Activated CD4-positive, alpha-beta T cell treated with anti-CD3 and anti-CD28 coated beads, Interleukin-2, amount 50 U/mL, for 1 hour (primary cell): ENCODE measurements at regions not wholly inside any gene's neighbourhood (a gene's known extent, or its start where the extent isn't known, plus 50 kb on each side); places are given as distances from the start of the nearest gene placed in this dataset.
"Not testable (repeated sequence)": the region's sequence is repeated elsewhere in the genome, so short reads cannot be mapped to it uniquely, and the experiment has no call there.

Source experiments
- DNase-seq: peaks from one replicate; pipeline ENCODE4 v3.0.0-alpha.2; 2020

GRCh38 chr22:22977479-22978200, 90.0 kb downstream of the IGLL5 start:
- no peak for DNase-seq

DNA sequence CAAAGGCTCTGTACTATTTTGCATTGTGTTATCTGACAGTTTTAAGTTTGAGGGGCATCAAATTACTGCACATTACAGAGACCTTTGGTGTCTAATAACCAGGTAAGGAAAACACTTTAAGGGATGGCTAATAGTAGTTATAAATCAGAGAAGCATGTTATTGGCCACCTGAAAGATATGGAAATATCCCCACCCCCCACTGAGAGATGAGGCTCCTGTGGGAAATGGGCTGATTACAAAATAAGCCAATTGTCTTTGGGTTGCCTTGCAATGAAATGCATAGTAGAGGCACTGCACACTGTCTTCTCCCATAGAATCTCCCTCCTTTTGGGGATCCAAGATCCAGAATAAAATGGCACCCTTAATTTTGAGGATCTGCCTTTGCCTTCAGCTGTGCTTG, 91.0 kb downstream of the IGLL5 start:
- no peak for DNase-seq

GRCh38 chr22:22979121-22979724, 91.1 kb upstream of the GNAZ start:
- no peak for DNase-seq

- no peak for DNase-seq
These were observed 90.4 kb upstream of the GNAZ start for GRCh38 chr22:22979954-22980353.

GRCh38 chr22:22981670-22982571, 88.4 kb upstream of the GNAZ start:
- no peak for DNase-seq

- DNase-seq: no peak
These were observed 87.7 kb upstream of the GNAZ start for GRCh38 chr22:22982616-22983015.

GRCh38 chr22:22983123-22983522, 87.2 kb upstream of the GNAZ start:
- no peak for DNase-seq

DNA sequence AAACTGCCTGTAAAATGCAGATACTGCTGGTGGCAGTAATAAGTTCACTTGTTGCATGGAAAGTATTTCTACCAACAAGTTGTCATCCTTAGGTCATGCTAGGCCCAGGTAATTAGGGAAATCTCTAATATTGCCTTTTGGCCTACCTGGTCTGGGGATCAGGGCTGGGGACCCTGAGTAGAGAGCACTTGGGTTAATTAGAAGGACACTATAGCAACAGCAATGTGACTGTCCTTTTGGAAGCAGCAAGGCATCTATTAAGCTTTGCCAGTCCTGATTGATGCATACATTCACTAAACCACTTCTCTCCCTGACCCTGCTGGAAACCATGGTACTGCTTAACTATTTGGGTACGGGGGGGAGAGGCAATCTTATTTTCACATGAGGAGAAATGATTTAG, 86.5 kb upstream of the GNAZ start:
- DNase-seq: no peak

DNA sequence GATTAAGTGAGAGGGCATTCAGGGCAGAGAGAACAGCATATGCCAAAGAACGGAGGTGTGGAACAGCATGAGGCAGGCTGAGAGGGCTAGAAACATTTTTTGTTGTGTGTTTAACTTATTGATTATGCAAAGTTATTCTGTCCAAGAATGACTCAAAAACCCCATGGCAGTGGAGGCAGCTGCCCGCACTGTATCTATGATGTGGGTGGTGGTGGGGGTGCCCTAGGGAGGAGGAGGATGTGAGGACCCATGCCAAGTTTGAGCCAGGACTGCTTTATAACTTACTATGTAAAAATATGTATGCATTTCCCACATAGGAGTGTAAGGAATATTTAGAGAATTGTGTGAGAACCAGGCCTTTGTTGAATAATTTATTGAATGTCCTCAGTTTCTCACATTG, 85.4 kb upstream of the GNAZ start:
- DNase-seq: no peak

- no peak for DNase-seq
These were observed 84.3 kb upstream of the GNAZ start for GRCh38 chr22:22986008-22986407.

GRCh38 chr22:22986640-22987039, 83.7 kb upstream of the GNAZ start:
- no peak for DNase-seq

DNA sequence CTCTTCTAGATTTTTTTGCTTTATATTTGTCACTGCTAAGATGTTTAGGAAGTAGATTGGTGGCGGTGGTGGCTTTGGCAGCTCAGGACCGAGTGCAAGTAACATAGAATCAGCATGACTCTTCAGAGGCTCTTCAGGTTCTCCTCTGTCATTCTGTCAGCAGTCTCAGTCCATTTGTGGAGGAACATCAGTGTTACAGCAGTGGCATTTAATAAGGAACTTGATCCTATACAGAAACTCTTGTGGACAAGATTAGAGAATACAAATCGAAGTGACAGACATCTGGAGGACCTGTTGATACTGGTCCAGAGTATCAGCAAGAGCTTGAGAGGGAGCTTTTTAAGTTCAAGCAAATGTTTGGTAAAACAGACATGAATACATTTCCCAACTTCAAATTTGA, 82.2 kb upstream of the GNAZ start:
- no peak for DNase-seq

DNA sequence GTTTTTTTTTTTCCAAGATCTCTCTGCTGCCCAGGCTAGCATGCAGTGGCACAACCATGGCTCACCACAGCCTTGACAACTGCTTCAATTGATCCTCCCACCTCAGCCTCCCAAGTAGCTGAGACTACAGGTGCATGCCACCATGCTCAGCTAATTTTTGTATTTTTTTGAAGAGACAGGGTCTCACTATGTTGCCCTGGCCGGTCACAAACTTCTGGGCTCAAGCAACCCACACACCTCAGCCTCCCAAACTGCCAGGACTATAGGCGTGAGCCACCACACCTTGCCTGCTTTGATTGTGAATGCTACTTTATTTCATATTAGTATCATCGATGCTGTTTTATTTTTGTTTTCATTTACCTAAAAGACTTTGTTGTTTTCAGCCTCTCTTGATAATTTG, 81.5 kb upstream of the GNAZ start:
- DNase-seq: no peak

DNA sequence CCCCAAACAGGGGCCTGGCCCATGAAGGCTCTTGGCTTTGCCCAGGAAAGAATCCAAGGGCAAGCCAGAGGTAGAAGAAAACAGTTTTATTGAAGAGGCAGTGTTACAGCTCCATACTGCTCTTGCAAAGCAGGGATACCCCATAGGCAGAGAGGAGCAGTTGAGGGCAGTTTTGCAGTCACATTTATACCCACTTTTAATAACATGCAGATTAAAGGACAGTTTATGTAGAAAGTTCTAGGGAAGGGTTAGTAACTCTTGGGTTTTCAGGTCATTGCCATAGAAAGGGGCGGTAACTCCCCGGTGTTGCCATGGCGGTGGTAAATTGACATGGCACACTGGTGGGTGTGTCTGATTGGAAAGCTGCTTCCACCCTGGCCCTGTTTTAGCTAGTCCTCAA, 80.5 kb upstream of the GNAZ start:
- no peak for DNase-seq

GRCh38 chr22:22990711-22991505, 79.4 kb upstream of the GNAZ start:
- not testable (repeated sequence) for DNase-seq

DNA sequence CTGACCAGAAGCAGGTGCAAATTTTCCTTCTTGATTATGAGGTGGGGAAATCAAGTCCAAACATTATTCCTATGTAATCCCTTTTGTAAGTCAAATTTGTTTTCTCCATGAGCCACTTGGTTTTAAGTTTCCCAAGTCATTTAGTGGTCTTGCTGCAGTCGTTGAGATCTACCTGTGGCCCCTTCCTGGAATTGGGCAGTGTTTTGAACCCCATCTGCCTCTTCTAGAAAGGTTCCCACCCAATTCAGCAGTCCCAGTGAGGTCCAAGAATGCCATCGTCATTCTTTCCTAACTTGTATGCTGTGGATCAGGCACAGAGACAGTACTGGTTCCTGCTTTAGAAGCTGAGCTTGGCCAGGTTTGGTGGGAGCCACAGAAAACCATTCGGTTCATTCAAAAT, 77.8 kb upstream of the GNAZ start:
- no peak for DNase-seq

DNA sequence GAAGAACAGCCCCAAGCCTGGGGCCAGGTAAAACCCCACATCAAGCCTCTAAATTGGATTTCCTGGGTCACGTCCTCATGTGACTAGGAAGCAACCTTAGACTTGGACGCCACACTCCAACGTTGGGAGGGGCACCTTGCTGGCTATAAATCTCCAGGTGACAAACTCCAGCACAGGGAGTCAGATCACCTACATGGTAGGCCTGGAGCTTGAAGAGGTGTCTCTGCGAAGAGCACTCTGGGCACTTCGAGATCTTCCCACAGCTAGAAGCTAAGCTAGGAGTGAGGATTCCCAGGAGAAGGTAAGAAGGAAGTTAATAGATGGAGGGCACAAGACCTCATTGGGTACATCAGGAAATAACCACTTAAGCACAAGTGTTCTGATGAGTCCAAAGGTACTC, 77.1 kb upstream of the GNAZ start:
- DNase-seq: no peak

DNA sequence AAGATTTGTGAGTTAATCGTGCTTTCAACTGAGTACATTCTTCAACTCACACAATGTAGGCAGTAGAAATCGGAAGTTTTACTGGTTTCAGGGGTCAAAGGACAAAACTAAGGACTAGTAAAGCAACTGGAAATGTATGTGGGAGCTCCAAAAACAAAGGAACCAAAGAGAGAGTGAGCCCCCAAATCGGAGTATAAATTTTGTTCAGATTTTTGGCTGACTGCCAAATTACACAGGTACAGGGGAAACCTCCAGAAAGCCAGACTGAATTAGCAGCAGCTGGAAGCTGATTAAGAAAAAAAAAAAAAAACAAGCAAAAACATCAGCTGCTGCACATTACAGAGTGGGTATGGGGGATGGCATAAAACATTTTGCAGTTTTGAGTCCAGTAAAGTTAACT, 75.2 kb upstream of the GNAZ start:
- DNase-seq: no peak

DNA sequence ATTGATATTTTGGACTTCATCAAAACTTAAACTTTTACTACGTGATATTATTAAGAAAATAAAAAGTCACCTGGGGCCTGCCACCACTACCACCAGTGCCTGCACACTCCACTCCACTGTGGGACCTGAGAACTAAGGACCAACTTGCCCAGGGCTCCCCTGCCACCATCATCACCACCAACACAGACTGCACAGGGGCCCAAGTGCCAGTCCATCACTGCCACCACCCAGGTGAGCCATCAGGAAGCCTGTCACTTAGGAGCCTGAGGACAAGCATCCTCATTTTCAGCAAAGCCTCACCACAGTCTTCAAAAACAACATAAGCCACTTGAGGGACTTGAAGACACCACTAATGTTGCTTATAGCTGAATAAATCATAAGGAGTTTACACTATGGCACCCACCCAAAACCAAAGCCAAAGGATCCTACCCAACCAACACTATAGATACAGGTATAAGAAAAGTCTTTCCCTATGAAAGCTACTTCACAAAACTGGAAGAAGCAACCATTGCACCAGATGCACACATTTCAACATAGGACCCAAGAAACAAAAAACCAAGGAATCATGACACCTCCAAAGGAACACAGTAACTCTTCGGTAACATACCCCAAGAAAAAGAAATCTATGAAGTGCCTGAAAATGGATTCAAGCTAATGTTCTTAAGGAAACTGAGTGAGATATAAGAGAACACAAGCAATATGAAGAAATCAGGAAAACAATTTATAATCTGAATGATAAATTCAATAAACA, 73.6 kb upstream of the GNAZ start:
- no peak for DNase-seq

GRCh38 chr22:22997262-22997898, 72.9 kb upstream of the GNAZ start:
- DNase-seq: no peak

GRCh38 chr22:22997988-22998387, 72.3 kb upstream of the GNAZ start:
- DNase-seq: no peak

- DNase-seq: no peak
These were observed 70.8 kb upstream of the GNAZ start for GRCh38 chr22:22999523-22999922.
